Mesendoderm (in vitro differentiated cells): ENCODE measurements at regions not wholly inside any gene's neighbourhood (a gene's known extent, or its start where the extent isn't known, plus 50 kb on each side); places are given as distances from the start of the nearest gene placed in this dataset.
"Not testable (repeated sequence)": the region's sequence is repeated elsewhere in the genome, so short reads cannot be mapped to it uniquely, and the experiment has no call there.

ENCODE experiments used
- DNase-seq: peaks from one replicate; pipeline ENCODE4 v3.0.0; 2013
- H2AK5ac ChIP-seq: 2 replicates; pipeline ENCODE4 v1.6.1; 2013; ENCODE audit warnings: low read length, inconsistent platforms
- H2BK120ac ChIP-seq: 2 replicates; pipeline ENCODE4 v1.6.1; 2013; ENCODE audit warnings: low read depth, mild to moderate bottlenecking, low read length, moderate library complexity, mixed read lengths
- H2BK15ac ChIP-seq: replicated peaks from 2 replicates; pipeline ENCODE4 v1.6.1; 2013; ENCODE audit warnings: low read depth, mild to moderate bottlenecking, moderate library complexity
- H2BK5ac ChIP-seq: 2 replicates; pipeline ENCODE4 v1.6.1; 2013; ENCODE audit warnings: low read length, inconsistent platforms
- H3K18ac ChIP-seq: 2 replicates; pipeline ENCODE4 v1.6.1; 2013; ENCODE audit warnings: mild to moderate bottlenecking, low read length, mixed read lengths
- H3K23ac ChIP-seq: one replicate; pipeline ENCODE4 v1.6.1; 2013; ENCODE audit warnings: low read length
- H3K27ac ChIP-seq: 2 replicates; pipeline ENCODE4 v1.5.1; 2013; ENCODE audit warnings: low read depth, mild to moderate bottlenecking, inconsistent platforms, low read length, moderate library complexity
- H3K27me3 ChIP-seq: 2 replicates; pipeline ENCODE4 v1.6.1; 2013; ENCODE audit warnings: low read length, control low read depth, mild to moderate bottlenecking, inconsistent platforms; ENCODE audit not compliant: insufficient read depth, poor library complexity
- H3K36me3 ChIP-seq: 2 replicates; pipeline ENCODE4 v1.6.1; 2013; ENCODE audit warnings: low read length, inconsistent platforms; ENCODE audit not compliant: control insufficient read depth, insufficient read depth
- H3K4ac ChIP-seq: one replicate; pipeline ENCODE4 v1.6.1; 2013; ENCODE audit warnings: low read depth, mild to moderate bottlenecking, low read length, moderate library complexity
- H3K4me1 ChIP-seq: 2 replicates; pipeline ENCODE4 v1.6.1; 2013; ENCODE audit warnings: low read depth, low read length, inconsistent platforms; ENCODE audit not compliant: control insufficient read depth
- H3K4me2 ChIP-seq: 2 replicates; pipeline ENCODE4 v1.6.1; 2013; ENCODE audit warnings: low read length
- H3K4me3 ChIP-seq: 2 replicates; pipeline ENCODE4 v1.5.1; 2013; ENCODE audit warnings: mild to moderate bottlenecking, low read length
- H3K56ac ChIP-seq: one replicate; pipeline ENCODE4 v1.6.1; 2013; ENCODE audit warnings: low read length
- H3K79me1 ChIP-seq: 2 replicates; pipeline ENCODE4 v1.6.1; 2013; ENCODE audit warnings: low read length, inconsistent platforms
- H3K79me2 ChIP-seq: 2 replicates; pipeline ENCODE4 v1.6.1; 2013; ENCODE audit warnings: mild to moderate bottlenecking, low read length; ENCODE audit not compliant: control insufficient read depth, insufficient read depth
- H3K9ac ChIP-seq: 2 replicates; pipeline ENCODE4 v1.6.1; 2013; ENCODE audit warnings: low read length, inconsistent platforms
- H4K5ac ChIP-seq: one replicate; pipeline ENCODE4 v1.6.1; 2013; ENCODE audit warnings: low read length
- H4K8ac ChIP-seq: one replicate; pipeline ENCODE4 v1.6.1; 2013; ENCODE audit warnings: low read depth, mild to moderate bottlenecking, control low read depth, low read length, moderate library complexity
- WGBS: extraction: QIAGEN DNeasy Blood & Tissue Kit; methylation state at CpG from one replicate; pipeline ENCODE4 v1.1.7; 2013; ENCODE audit warnings: low lambda C conversion rate, missing lambda C conversion rate; ENCODE audit not compliant: insufficient coverage; ENCODE audit errors: extremely low coverage; 5-methylcytosine and 5-hydroxymethylcytosine counted together

- no peaks in the 10 kb centered on the region for H3K36me3 ChIP-seq
- H3K4me2 ChIP-seq = no peak overlapping the region
- H3K23ac ChIP-seq = no peak overlapping the region
- no peak overlapping the region for H2BK15ac ChIP-seq
- H3K27me3 ChIP-seq = no peaks in the 10 kb centered on the region
- no peak overlapping the region for H4K8ac ChIP-seq
- H3K27ac ChIP-seq = no peak overlapping the region
- no peak overlapping the region for H3K56ac ChIP-seq
- no peak overlapping the region for H2BK5ac ChIP-seq
- no peak overlapping the region for H3K9ac ChIP-seq
- H2AK5ac ChIP-seq = no peak overlapping the region
- peak; percentile 90 for DNase-seq
- H4K5ac ChIP-seq = no peak overlapping the region
- peak overlapping the region; percentile 36 for H3K4ac ChIP-seq
- H3K4me1 ChIP-seq = no peaks in the 10 kb centered on the region
- no peaks in the 10 kb centered on the region for H3K79me2 ChIP-seq
- no peak overlapping the region for H3K4me3 ChIP-seq
- no peak overlapping the region for H2BK120ac ChIP-seq
- no peaks in the 10 kb centered on the region for H3K79me1 ChIP-seq
- H3K18ac ChIP-seq = no peak overlapping the region
Measured at GRCh38 chr1:220430059-220430458, 97.9 kb upstream of the MARK1 start.

DNA sequence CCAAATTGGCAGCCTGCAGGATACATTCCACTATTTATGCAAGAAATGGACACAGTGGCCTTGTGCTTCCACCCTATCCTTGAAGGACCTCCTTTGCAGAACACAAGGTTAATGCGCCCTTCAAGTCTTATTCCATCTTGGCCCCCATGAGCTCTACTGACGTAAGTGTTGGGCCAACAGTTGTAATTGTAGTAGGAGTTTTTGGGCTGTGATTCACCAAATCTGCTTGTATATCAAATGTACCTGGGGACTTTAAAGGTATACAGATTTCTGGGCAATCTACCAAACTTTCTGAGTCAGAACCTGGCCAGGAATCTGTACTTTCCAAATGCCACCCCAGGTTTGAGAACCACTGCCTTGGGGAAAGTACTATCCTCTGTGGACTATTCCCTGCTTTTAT lies 100.9 kb upstream of the MARK1 start:
- Histone ChIP-seq H3K36me3 (no peaks in the 10 kb centered on the region), H2BK120ac (no peak overlapping the region), H2BK5ac (no peak overlapping the region), H3K79me1 (no peaks in the 10 kb centered on the region), H4K8ac (no peak overlapping the region), H3K27me3 (no peaks in the 10 kb centered on the region), H3K23ac (no peak overlapping the region), H3K4me3 (no peak overlapping the region), H4K5ac (no peak overlapping the region), H3K56ac (no peak overlapping the region), H3K9ac (no peak overlapping the region), H2BK15ac (no peak overlapping the region), H3K18ac (no peak overlapping the region), H3K27ac (no peak overlapping the region), H3K4me1 (no peaks in the 10 kb centered on the region), H2AK5ac (no peak overlapping the region), H3K4ac (no peak overlapping the region), H3K4me2 (no peak overlapping the region), H3K79me2 (no peaks in the 10 kb centered on the region)
- WGBS = no CpG with 5 or more reads among the region's 2 CpGs
- no peak for DNase-seq

GRCh38 chr1:220425852-220426251 lies 102.1 kb upstream of the MARK1 start:
- Histone ChIP-seq H3K4me1 (no peaks in the 10 kb centered on the region), H3K27me3 (no peaks in the 10 kb centered on the region), H3K9ac (no peak overlapping the region), H2BK5ac (no peak overlapping the region), H3K4ac (no peak overlapping the region), H3K18ac (no peak overlapping the region), H2AK5ac (no peak overlapping the region), H3K4me3 (no peak overlapping the region), H3K79me2 (no peaks in the 10 kb centered on the region), H3K36me3 (no peaks in the 10 kb centered on the region), H4K8ac (no peak overlapping the region), H2BK120ac (no peak overlapping the region), H3K4me2 (no peak overlapping the region), H2BK15ac (no peak overlapping the region), H3K79me1 (no peaks in the 10 kb centered on the region), H4K5ac (no peak overlapping the region), H3K56ac (no peak overlapping the region), H3K27ac (no peak overlapping the region), H3K23ac (no peak overlapping the region)
- WGBS = no CpG with 5 or more reads among the region's 1 CpG
- no peak for DNase-seq

DNA sequence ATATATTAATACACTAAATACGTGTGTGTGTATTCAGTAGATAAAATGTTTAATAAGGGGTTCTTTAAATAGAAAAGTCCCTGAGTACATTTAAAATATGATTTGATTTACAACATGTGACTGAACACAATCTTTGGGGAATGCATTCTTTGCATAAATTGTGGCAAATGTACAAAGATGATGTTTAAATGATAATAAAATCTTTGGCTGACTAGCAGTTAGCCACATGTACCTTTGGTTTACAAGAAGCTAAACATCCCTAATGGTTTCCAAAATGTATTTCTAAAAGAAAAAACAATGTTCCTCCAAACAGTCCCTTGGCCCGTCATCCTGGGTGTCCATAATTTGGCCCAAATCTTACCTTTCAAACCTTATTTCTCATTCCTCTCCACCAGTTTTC lies 106.4 kb upstream of the MARK1 start:
- Histone ChIP-seq H2BK120ac (no peak overlapping the region), H3K27ac (no peak overlapping the region), H3K36me3 (no peaks in the 10 kb centered on the region), H3K4me1 (no peaks in the 10 kb centered on the region), H3K23ac (no peak overlapping the region), H3K4me2 (no peak overlapping the region), H3K4ac (no peak overlapping the region), H4K5ac (no peak overlapping the region), H2BK15ac (no peak overlapping the region), H4K8ac (no peak overlapping the region), H3K9ac (no peak overlapping the region), H2BK5ac (no peak overlapping the region), H3K4me3 (no peak overlapping the region), H3K18ac (no peak overlapping the region), H3K27me3 (no peaks in the 10 kb centered on the region), H2AK5ac (no peak overlapping the region), H3K79me2 (no peaks in the 10 kb centered on the region), H3K56ac (no peak overlapping the region), H3K79me1 (no peaks in the 10 kb centered on the region)
- no CpG with 5 or more reads among the region's 2 CpGs for WGBS
- DNase-seq = no peak

DNA sequence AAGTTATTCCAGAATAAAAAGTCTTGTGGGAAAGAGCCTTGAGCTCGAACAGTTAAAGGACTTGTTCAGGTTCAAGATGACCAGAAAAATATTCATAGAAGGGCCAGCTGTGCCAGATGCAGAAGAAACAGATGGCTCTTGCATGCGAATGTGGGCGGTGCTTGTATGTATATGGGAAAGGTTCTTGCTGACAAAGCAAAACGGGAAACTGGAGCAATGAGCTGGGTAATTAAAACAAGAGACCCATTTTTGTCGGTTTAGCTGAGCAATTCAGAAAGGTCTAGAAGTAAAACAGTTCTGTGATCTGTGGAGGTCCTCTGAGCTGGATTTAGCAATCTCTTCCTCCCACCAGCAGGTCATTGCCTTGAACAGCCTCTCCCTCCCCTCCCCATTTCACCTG lies 107.2 kb upstream of the MARK1 start:
- no peak overlapping the region for H4K5ac ChIP-seq
- no peak overlapping the region for H4K8ac ChIP-seq
- no peaks in the 10 kb centered on the region for H3K79me2 ChIP-seq
- H3K23ac ChIP-seq = no peak overlapping the region
- no CpG with 5 or more reads among the region's 5 CpGs for WGBS
- no peak overlapping the region for H2AK5ac ChIP-seq
- no peak overlapping the region for H3K27ac ChIP-seq
- H3K27me3 ChIP-seq = no peaks in the 10 kb centered on the region
- H3K4ac ChIP-seq = no peak overlapping the region
- H3K79me1 ChIP-seq = no peaks in the 10 kb centered on the region
- no peak overlapping the region for H3K18ac ChIP-seq
- H3K4me3 ChIP-seq = no peak overlapping the region
- no peaks in the 10 kb centered on the region for H3K36me3 ChIP-seq
- H3K9ac ChIP-seq = no peak overlapping the region
- no peaks in the 10 kb centered on the region for H3K4me1 ChIP-seq
- no peak overlapping the region for H2BK120ac ChIP-seq
- no peak overlapping the region for H2BK5ac ChIP-seq
- DNase-seq = no peak
- no peak overlapping the region for H2BK15ac ChIP-seq
- H3K4me2 ChIP-seq = no peak overlapping the region
- H3K56ac ChIP-seq = no peak overlapping the region

DNA sequence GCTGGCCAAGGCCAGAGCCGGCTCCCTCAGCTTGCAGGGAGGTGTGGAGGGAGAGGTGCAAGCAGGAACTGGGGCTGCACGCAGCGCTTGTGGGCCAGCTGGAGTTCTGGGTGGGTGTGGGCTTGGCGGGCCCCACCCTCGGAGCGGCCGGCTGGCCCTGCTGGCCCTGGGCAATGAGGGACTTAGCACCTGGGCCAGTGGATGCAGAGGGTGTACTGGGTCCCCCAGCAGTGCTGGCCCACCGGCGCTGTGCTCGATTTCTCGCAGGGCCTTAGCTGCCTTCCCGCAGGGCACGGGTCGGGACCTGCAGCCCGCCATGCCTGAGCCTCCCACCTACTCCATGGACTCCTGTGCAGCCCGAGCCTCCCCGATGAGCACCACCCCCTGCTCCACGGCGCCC lies 115.6 kb upstream of the MARK1 start:
- H3K9ac ChIP-seq, H4K5ac ChIP-seq, H3K79me1 ChIP-seq, H2BK15ac ChIP-seq, H2BK120ac ChIP-seq, H3K27me3 ChIP-seq, H3K18ac ChIP-seq, H3K4ac ChIP-seq, H3K4me3 ChIP-seq, H2AK5ac ChIP-seq, H3K23ac ChIP-seq, H2BK5ac ChIP-seq, H4K8ac ChIP-seq, H3K4me2 ChIP-seq, H3K79me2 ChIP-seq, H3K56ac ChIP-seq, DNase-seq, H3K4me1 ChIP-seq, H3K36me3 ChIP-seq, H3K27ac ChIP-seq: not testable (repeated sequence)
- WGBS = no CpG with 5 or more reads among the region's 19 CpGs
